Stimulated activated CD8-positive, alpha-beta memory T cell treated with anti-CD3 and anti-CD28 coated beads, Interleukin-2, amount 100 ng/mL, for 1 hour (primary cell): ENCODE measurements at regions not wholly inside any gene's neighbourhood (a gene's known extent, or its start where the extent isn't known, plus 50 kb on each side); places are given as distances from the start of the nearest gene placed in this dataset.

Experiments used
- DNase-seq, 2 donors: peaks; one replicate each; pipeline ENCODE4 v3.0.0-alpha.2; 2020; ENCODE audit warnings: low read depth in 2 of 2

- no peak for DNase-seq
These were observed 51.3 kb upstream of the CNKSR3 start for GRCh38 chr6:154561750-154562149.

GRCh38 chr6:154565331-154565730 is 54.8 kb upstream of the CNKSR3 start:
- no peak for DNase-seq

- no peak for DNase-seq
These were observed 56.4 kb upstream of the CNKSR3 start for GRCh38 chr6:154566866-154567265.

GRCh38 chr6:154567695-154568220 is 57.3 kb upstream of the CNKSR3 start:
- DNase-seq: no peak

- no peak for DNase-seq
These were observed 58.8 kb upstream of the CNKSR3 start for GRCh38 chr6:154569156-154569862.

- DNase-seq: no peak
These were observed 60.0 kb upstream of the CNKSR3 start for GRCh38 chr6:154570505-154570904.

GRCh38 chr6:154572556-154572955 is 62.1 kb upstream of the CNKSR3 start:
- no peak for DNase-seq

GRCh38 chr6:154578004-154578559 is 67.6 kb upstream of the CNKSR3 start:
- DNase-seq: no peak

- no peak for DNase-seq
These were observed 68.6 kb upstream of the CNKSR3 start for GRCh38 chr6:154579046-154579445.

- no peak for DNase-seq
These were observed 69.0 kb upstream of the CNKSR3 start for GRCh38 chr6:154579485-154579884.

- no peak for DNase-seq
These were observed 70.1 kb upstream of the CNKSR3 start for GRCh38 chr6:154580397-154581135.

GRCh38 chr6:154582696-154583095 is 72.2 kb upstream of the CNKSR3 start:
- DNase-seq: no peak

GRCh38 chr6:154583546-154584188 is 73.2 kb upstream of the CNKSR3 start:
- no peak for DNase-seq

- no peak for DNase-seq
These were observed 80.3 kb upstream of the CNKSR3 start for GRCh38 chr6:154590756-154591155.

GRCh38 chr6:154591234-154591633 is 80.7 kb upstream of the CNKSR3 start:
- no peak for DNase-seq

GRCh38 chr6:154592199-154592860 is 81.8 kb upstream of the CNKSR3 start:
- no peak for DNase-seq

- no peak for DNase-seq
These were observed 82.6 kb upstream of the CNKSR3 start for GRCh38 chr6:154593122-154593521.

- no peak for DNase-seq
These were observed 84.2 kb upstream of the CNKSR3 start for GRCh38 chr6:154594496-154595198.

- no peak for DNase-seq
These were observed 85.1 kb upstream of the CNKSR3 start for GRCh38 chr6:154595538-154595937.

GRCh38 chr6:154596009-154596408 is 85.5 kb upstream of the CNKSR3 start:
- no peak for DNase-seq

GRCh38 chr6:154596701-154597100 is 86.2 kb upstream of the CNKSR3 start:
- no peak for DNase-seq
